Adipocyte (in vitro differentiated cells): ENCODE measurements at regions not wholly inside any gene's neighbourhood (a gene's known extent, or its start where the extent isn't known, plus 50 kb on each side); places are given as distances from the start of the nearest gene placed in this dataset.

Experiments
- DNase-seq: peaks from one replicate; pipeline ENCODE4 v3.0.0-alpha.2; 2015; ENCODE audit warnings: low read depth
- H3K27me3 ChIP-seq: replicated peaks from 2 replicates; pipeline ENCODE4 v1.7.0; 2013; ENCODE audit warnings: mild to moderate bottlenecking, low read length, moderate library complexity; ENCODE audit not compliant: control insufficient read depth, insufficient read depth
- H3K36me3 ChIP-seq: 2 replicates; pipeline ENCODE4 v1.7.0; 2013; ENCODE audit warnings: low read length, mild to moderate bottlenecking, moderate library complexity; ENCODE audit not compliant: control insufficient read depth, insufficient read depth, severe bottlenecking
- H3K4me1 ChIP-seq: 2 replicates; pipeline ENCODE4 v1.7.0; 2013; ENCODE audit warnings: mild to moderate bottlenecking, low read length, moderate library complexity; ENCODE audit not compliant: control insufficient read depth, insufficient read depth
- H3K4me3 ChIP-seq: 2 replicates; pipeline ENCODE4 v1.7.0; 2013; ENCODE audit warnings: mild to moderate bottlenecking, low read length, moderate library complexity
- H3K9ac ChIP-seq: 2 replicates; pipeline ENCODE4 v1.7.0; 2013; ENCODE audit warnings: mild to moderate bottlenecking, low read length, moderate library complexity
- H3K9me3 ChIP-seq: 2 replicates; pipeline ENCODE4 v1.7.0; 2013; ENCODE audit warnings: mild to moderate bottlenecking, low read length, moderate library complexity; ENCODE audit not compliant: control insufficient read depth

DNA sequence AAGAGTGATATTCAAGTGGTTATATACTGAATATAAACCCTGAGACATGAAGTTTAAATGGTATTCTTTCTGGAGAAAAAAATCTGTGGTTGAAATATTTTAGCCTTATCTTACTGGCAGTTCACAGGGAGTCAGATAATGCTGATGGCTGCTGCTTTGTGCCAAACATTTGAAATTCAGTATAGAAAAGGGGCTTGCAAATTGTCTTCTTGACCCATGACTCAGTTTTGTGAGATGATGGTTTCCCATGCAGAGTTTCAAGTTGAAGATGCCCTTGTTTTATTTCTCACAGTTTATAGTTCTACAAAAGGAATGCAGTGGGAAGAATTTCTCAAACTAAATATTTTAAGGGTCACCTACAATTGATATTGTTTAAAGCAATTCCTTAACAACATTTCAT, 251.1 kb upstream of the MEOX2 start:
- no peaks in the 10 kb centered on the region for H3K36me3 ChIP-seq
- no peaks in the 10 kb centered on the region for H3K4me1 ChIP-seq
- no peak overlapping the region for H3K9ac ChIP-seq
- peak; percentile 34 for DNase-seq
- no peaks in the 10 kb centered on the region for H3K9me3 ChIP-seq
- H3K27me3 ChIP-seq = no peaks in the 10 kb centered on the region
- no peak overlapping the region for H3K4me3 ChIP-seq

DNA sequence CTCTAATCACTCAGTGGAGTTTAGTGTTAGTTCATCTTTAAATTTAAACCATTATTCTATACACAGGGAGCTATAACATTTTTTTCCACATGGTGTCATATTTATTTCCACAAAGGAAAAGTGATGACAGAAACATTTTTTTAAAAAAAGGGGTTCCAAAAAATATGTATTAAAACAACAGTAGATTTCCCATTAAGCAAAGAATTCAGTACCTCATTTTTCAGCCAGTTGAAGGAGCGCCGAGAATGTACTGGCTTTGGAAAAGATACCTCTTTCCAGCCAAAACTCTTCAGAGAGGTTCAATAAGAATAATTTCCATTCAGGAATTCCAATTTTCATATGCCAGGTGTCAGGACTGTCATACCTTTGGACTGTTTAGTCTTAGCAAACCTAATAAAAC, 250.5 kb upstream of the MEOX2 start:
- Histone ChIP-seq H3K4me3 (no peak overlapping the region), H3K27me3 (no peaks in the 10 kb centered on the region), H3K9ac (no peak overlapping the region)

DNA sequence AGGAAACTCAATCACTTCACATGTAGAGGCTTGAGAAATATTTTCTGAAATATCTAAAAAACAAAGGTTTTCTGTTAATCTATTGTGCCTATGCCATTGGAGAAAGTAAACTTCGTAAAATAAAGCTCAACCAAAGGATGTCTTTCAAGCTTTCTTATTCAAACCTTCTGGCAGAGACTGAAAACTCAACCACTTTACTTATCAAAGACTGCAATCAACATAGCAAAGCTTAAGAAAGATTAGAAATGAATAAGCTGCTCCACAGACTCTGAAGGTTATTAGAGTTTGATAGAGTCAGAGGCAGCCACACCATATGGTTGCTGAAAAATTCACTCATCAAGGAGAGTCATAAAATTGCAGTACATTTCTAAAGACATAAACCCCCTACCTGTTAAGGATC, 245.8 kb upstream of the MEOX2 start:
- Histone ChIP-seq H3K4me3 (no peak overlapping the region), H3K9ac (no peak overlapping the region), H3K9me3 (peaks cover 8% of the 10 kb centered on the region), H3K27me3 (no peaks in the 10 kb centered on the region), H3K36me3 (no peaks in the 10 kb centered on the region), H3K4me1 (no peaks in the 10 kb centered on the region)
- DNase-seq = no peak

More for the DNA sequence above, 250.5 kb upstream of the MEOX2 start:
- H3K36me3 ChIP-seq = no peaks in the 10 kb centered on the region
- no peaks in the 10 kb centered on the region for H3K4me1 ChIP-seq
- no peaks in the 10 kb centered on the region for H3K9me3 ChIP-seq
- DNase-seq = no peak

DNA sequence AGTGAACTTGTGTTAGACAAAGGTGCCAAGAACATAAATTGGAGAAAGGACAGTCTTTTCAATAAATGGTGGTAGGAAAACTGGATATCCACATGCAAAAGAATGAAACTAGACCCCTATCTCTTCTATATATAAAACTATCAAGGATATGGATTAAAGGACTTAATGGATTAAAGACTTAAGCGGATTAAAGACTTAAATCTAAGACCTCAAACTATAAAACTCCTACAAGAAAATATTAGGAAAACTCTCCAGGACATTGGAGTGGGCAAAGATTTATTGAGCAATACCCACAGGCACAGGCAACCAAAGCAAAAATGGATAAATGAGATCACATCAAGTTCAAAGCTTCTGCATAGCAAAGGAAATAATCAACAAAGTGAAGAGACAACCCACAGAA, 242.9 kb upstream of the MEOX2 start:
- peaks cover 15% of the 10 kb centered on the region for H3K9me3 ChIP-seq
- H3K27me3 ChIP-seq = no peaks in the 10 kb centered on the region
- H3K36me3 ChIP-seq = no peaks in the 10 kb centered on the region
- DNase-seq = no peak
- no peaks in the 10 kb centered on the region for H3K4me1 ChIP-seq
- H3K4me3 ChIP-seq = no peak overlapping the region
- H3K9ac ChIP-seq = no peak overlapping the region

DNA sequence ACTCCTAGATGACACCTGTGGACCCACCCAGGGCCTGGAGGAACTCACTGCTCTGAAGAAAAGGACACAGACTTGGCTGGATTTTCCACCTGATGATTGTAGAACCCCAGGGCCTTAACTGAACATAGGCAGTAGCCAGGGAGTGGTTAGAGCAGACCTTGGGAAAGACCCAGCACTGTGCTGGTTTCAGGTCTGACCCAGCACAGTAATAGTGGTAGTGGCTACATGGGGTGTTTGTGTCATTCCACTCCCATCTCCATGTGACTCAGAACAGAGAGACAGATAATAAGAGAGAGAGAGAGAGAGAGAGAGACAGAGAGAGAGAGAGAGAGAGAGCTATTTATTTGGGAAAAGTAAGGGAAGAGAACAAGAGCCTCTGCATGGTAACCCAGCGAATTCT, 239.1 kb upstream of the MEOX2 start:
- H3K36me3 ChIP-seq = no peaks in the 10 kb centered on the region
- H3K27me3 ChIP-seq = no peaks in the 10 kb centered on the region
- H3K4me1 ChIP-seq = peaks cover 9% of the 10 kb centered on the region
- H3K9me3 ChIP-seq = peaks cover 15% of the 10 kb centered on the region
- no peak for DNase-seq
- no peak overlapping the region for H3K4me3 ChIP-seq
- no peak overlapping the region for H3K9ac ChIP-seq

DNA sequence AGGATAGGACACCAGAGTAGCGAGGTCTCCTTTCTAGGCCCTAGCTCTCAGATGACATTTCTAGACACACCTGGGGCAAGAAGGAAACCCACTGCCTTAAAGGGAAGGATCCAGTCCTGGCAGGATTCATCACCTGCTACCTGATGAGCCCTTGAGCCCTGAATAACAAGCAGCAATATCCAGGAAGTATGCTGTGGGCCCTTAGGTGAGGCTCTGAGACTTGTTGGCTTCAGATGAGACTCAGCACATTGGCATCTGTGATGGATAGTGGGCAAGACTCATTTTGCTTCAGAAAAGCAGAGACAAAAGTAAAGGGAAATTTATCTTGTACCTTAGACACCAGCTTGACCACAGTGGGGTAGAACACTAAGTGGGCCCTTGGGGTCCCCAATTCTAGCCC, 238.4 kb upstream of the MEOX2 start:
- Histone ChIP-seq H3K27me3 (no peaks in the 10 kb centered on the region), H3K4me1 (peaks cover 9% of the 10 kb centered on the region), H3K9ac (no peak overlapping the region), H3K4me3 (no peak overlapping the region), H3K36me3 (no peaks in the 10 kb centered on the region), H3K9me3 (peaks cover 15% of the 10 kb centered on the region)
- no peak for DNase-seq

DNA sequence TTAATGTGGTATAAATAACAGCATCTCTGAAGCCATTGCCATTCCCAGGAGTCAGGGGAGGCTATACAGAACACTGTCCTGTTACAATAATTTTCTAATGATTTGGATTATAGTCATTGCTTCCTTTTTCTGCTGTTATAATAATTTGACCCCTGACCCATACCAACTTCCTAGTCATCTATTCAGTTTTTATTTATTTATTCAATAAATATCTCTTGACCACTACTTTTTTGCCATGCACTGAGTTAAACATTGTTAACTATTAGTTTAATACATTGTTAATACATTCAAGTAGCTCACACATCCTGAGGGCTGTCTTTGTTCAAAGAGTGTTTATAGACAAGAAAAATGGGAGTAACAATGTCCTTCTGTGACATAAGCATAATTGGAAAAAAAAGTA, 235.5 kb upstream of the MEOX2 start:
- Histone ChIP-seq H3K9me3 (peaks cover 4% of the 10 kb centered on the region), H3K4me1 (peaks cover 13% of the 10 kb centered on the region), H3K9ac (no peak overlapping the region), H3K27me3 (no peaks in the 10 kb centered on the region), H3K36me3 (no peaks in the 10 kb centered on the region), H3K4me3 (no peak overlapping the region)
- no peak for DNase-seq

DNA sequence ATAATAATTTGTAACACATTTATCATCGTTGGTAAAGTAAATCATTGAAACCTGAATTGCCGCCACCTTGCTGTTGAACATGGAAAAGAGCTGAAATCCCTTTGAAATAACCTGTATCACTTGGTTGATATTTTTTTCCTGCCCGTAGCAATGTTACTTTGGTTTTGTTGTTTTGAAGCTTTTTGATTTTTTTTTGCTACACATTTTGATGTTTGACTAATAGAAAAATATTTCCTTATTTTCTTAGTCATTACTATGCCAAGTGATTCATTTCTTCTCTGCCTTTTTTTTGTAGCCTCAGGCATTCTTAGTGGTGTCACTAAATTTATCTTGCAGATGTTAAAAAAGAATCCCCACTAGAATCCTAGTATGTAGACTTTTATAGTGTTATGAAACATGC, 235.1 kb upstream of the MEOX2 start:
- Histone ChIP-seq H3K27me3 (no peaks in the 10 kb centered on the region), H3K36me3 (no peaks in the 10 kb centered on the region), H3K9ac (peak overlapping the region; percentile 4), H3K4me3 (no peak overlapping the region), H3K9me3 (peaks cover under 1% of the 10 kb centered on the region), H3K4me1 (peaks cover 17% of the 10 kb centered on the region)
- DNase-seq = peak; percentile 67

DNA sequence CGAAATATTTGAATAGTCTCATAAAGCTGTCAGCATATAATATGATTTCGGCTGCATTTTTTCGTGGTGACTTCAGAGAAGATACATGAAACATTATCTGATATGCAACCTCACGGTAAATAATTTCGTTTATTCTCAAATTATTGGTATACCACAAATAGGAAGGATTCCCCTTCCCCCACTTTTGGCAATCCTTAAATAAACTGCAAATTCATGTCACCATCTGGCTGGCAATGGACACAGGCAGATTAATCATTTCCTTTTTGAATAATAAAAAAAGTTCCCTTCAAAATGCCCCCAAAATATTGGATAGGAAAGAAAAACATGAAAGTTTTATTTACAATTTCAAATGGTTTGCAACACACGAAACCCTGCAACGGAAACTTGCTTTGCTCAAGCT, 234.5 kb upstream of the MEOX2 start:
- Histone ChIP-seq H3K4me3 (no peak overlapping the region), H3K36me3 (no peaks in the 10 kb centered on the region), H3K27me3 (no peaks in the 10 kb centered on the region), H3K9ac (no peak overlapping the region), H3K9me3 (no peaks in the 10 kb centered on the region), H3K4me1 (peaks cover 23% of the 10 kb centered on the region)
- no peak for DNase-seq

DNA sequence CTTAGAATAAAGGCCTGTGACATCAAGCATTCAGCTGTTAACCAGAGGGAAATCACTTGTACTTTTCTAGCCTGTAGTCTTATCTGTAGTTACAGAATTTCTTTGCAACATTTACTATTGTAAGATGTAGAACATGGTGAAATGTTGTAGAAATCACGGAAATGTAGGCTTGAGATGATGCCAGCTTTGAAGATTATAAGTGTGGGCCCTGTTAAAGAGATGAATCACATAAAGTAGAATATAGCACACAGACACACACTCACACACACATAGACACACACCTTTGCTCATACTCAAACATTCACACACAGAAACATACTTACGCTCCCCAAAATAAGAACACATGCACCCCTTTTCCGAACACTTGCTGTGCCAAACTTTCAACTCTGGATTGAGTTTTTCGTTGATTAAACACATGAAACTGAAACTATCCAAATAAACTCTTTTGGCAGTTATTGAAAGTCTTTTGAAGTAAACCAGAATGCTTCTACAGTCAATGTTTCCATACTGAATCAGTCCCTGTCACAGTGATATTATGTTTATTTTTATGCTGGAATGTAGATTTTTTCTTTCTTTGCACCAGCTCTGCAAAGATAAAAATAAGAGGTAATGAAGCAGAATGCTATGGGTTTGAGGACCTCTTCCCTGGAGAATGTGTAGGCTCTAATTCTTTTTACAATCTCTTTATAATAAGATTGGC, 230.3 kb upstream of the MEOX2 start:
- H3K4me3 ChIP-seq = peak overlapping the region; percentile 53
- peak; percentile 62 for DNase-seq
- peaks cover 21% of the 10 kb centered on the region for H3K4me1 ChIP-seq
- H3K27me3 ChIP-seq = no peaks in the 10 kb centered on the region
- H3K9ac ChIP-seq = peak overlapping the region; percentile 71
- H3K36me3 ChIP-seq = no peaks in the 10 kb centered on the region
- no peaks in the 10 kb centered on the region for H3K9me3 ChIP-seq

DNA sequence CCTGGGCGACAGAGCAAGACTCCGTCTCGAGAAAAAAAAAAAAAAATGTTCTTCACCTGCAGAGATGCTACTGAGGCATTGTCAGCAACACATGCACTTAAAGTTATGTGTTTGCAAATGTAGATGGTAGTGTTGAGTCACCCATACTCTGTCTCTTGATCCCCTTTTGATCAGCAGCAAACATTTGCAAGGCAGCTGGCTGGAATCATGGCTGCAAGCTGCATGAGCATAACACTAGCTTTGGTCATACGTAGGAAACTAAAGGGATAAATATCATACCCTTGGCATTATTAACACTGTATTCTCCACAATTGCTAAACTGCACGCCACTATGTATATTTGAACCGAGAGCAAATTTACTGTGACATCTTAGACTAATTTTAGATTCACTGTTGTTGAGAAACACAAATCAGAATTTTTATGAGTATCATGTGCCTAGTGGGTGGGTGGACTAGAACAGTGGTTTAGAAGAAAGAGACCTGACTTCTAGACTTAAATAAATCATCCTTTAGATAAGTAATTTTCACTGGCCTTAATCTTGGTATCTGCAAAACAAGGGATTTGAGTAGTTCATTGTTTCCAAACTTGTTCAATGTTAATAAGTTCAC, 229.3 kb upstream of the MEOX2 start:
- Histone ChIP-seq H3K4me1 (peaks cover 16% of the 10 kb centered on the region), H3K36me3 (no peaks in the 10 kb centered on the region), H3K4me3 (no peak overlapping the region), H3K27me3 (no peaks in the 10 kb centered on the region), H3K9ac (no peak overlapping the region), H3K9me3 (no peaks in the 10 kb centered on the region)
- DNase-seq = no peak

DNA sequence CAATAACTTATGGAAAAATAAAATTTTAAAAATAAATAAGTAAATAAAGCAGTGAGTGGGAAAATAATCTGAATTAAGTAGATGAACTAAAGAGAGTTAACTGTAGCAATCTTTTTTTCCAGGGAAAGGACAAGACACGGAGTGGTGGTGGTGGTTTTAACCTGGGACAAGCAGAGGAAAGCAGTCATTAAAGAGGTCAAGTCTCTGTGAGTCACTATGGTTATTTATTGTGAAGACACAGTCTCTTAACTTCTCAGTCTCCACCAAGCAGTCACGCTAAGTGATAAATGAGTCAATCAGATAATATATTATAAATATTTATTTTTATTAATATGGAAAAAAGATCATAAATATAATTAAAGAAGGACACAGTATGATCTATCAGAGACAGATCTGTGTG, 228.1 kb upstream of the MEOX2 start:
- Histone ChIP-seq H3K36me3 (no peaks in the 10 kb centered on the region), H3K4me3 (no peak overlapping the region), H3K27me3 (no peaks in the 10 kb centered on the region), H3K9ac (no peak overlapping the region), H3K4me1 (peaks cover 16% of the 10 kb centered on the region), H3K9me3 (no peaks in the 10 kb centered on the region)
- no peak for DNase-seq
